IPS-NIHi7 (cell line): ENCODE measurements at regions not wholly inside any gene's neighbourhood (a gene's known extent, or its start where the extent isn't known, plus 50 kb on each side); places are given as distances from the start of the nearest gene placed in this dataset.
"Not testable (repeated sequence)": the region's sequence is repeated elsewhere in the genome, so short reads cannot be mapped to it uniquely, and the experiment has no call there.

Experiments used
- DNase-seq: peaks from one replicate; pipeline ENCODE4 v3.0.0; 2012; ENCODE audit warnings: mixed read lengths; ENCODE audit errors: extremely low spot score

DNA sequence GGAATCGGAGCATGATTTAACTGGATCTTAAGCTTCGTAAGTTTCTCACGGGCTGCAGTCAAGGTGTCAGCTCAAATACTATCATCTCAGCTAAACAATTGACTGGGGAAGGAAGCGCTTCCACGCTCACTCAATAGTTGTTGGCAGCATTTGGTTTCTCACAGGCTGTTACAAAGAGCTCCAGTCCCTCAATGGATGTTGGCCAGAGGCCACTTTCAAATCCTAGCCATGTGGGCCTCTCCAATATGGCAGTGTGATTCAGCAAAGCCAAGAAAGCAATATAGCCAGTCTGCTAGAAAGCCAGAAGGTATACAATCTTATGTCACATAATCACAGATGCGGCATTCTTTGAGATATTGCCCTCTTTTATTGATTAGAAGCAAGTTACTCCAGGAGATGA lies 98.3 kb upstream of the PHACTR1 start:
- no peak for DNase-seq

GRCh38 chr6:12621754-12622153 lies 94.8 kb upstream of the PHACTR1 start:
- DNase-seq: no peak

DNA sequence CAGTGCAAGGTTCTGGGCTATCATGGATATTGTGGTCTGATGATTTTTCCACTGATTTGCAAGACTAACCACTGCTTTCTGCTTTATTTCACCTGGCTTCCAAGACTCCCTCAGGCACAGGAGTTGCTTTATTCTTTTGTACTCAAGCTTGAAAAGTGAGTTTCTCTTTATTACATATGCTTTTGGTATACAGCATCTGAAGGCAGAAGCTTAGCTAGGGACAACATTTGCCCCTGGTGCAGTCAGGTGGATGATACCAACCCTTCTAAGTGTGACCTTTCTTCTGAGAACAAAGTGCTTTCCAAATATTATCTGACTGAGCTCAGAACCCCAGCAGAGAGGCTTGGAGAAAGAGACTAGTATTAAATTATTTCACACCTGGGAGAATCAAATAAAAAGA lies 94.0 kb upstream of the PHACTR1 start:
- DNase-seq: no peak

GRCh38 chr6:12624142-12624837 lies 92.3 kb upstream of the PHACTR1 start:
- no peak for DNase-seq

- no peak for DNase-seq
Measured at GRCh38 chr6:12627053-12627452, 89.5 kb upstream of the PHACTR1 start.

DNA sequence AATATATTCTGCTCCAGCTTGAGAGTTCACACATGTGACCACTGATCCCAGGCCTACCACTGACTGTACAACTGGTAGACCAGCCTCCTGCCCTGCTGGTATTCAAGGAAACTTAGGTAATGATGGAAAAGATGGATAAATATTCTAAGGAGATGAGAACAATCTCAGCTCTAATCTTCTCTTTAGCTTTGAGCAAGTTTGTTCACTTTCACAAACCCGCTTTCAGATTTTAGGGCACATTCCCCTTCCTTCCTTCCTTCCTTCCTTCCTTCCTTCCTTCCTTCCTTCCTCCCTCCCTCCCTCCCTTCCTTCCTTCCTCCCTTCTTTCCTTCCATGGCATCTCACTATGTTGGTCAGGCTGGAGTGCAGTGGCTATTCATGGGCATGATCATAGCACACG lies 88.2 kb upstream of the PHACTR1 start:
- DNase-seq: no peak

- not testable (repeated sequence) for DNase-seq
Measured at GRCh38 chr6:12633746-12634145, 82.8 kb upstream of the PHACTR1 start.

DNA sequence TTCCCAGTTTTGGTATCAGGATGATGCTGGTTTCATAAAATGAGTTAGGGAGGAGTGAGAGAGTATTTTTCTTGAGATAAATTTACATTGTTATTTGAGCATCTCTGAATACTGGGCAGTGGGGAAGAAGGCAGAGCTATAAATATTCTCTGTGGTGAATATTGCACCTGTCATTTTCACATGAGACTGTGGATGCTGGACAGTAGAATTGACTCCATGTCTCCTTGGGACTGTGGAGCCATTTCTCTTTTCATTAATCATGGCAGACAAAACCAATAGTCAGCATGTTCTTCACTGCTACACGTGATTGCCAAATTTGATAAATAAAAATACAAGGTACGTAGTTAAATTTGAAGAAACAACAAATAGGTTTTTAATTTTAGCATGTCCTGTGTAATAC lies 81.2 kb upstream of the PHACTR1 start:
- DNase-seq: no peak

DNA sequence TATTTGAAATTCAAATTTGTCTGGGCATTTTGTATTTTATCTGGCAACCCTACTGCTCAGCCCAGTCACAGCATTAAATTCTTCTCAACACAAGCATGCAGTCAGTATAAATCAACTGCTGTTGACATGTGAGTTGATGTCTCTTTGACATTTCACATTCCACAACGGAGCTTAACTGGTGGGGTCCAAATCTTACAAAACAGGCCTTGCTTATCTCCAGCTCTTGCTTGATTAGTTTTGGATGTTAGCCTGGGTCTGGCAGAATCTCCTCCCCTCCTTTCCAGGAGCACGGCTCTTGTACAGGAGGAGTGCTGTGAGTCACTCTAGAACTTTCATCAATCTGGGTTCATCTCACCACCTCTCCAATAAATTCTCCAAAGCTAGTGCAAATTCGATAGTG lies 80.8 kb upstream of the PHACTR1 start:
- no peak for DNase-seq

GRCh38 chr6:12636336-12636735 lies 80.2 kb upstream of the PHACTR1 start:
- DNase-seq: no peak

DNA sequence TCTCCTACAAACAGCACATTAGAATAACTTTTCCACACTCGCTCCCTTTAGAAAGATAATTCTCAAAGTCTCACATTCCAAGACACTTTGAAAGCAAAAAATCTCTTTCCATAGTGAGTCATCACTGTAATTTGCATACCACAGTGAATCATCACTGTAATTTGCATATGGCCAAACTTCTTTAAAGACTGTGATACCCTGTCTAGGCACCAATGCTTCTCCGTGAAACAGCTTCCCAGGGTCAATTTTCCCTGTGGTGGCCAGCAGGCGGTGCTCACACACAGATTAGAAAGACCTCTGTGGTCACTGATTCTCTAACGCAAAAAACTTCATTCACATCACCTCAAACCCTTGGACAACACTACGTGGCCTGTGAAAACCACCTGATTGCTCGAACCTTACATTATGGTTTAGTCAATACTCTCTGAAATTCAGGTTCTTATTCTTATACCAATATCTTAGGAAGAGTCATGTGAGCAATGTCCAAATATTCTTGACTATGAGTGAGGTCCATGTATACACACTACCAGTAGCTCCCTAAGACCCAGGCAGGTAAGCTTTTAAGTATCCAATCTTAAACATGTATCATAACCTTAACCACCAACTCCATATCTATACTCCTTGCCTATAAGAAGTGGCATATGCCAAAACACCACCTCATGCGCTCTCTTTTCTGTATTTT lies 78.5 kb upstream of the PHACTR1 start:
- peak; percentile 67 for DNase-seq

DNA sequence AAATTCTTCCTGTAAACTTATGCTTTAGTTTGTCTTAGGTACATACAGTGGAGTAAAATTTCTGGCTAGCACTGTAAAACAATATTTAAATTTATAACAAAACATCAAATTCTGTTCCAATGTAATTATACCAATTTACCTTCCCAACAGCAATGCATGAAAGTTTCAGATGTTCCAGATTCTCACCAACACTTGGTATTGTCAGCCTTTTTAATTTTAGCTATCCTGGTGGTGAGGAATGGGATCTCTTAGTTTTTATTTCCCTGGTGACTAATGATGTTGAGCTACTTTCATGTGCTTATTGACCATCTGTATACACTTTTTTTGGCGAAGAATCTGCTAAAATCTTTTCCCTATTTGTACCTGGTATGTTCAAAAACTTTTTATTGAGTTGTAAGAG lies 76.1 kb upstream of the PHACTR1 start:
- DNase-seq: no peak

GRCh38 chr6:12641785-12642184 lies 74.8 kb upstream of the PHACTR1 start:
- not testable (repeated sequence) for DNase-seq

- no peak for DNase-seq
Measured at GRCh38 chr6:12645941-12646340, 70.6 kb upstream of the PHACTR1 start.

DNA sequence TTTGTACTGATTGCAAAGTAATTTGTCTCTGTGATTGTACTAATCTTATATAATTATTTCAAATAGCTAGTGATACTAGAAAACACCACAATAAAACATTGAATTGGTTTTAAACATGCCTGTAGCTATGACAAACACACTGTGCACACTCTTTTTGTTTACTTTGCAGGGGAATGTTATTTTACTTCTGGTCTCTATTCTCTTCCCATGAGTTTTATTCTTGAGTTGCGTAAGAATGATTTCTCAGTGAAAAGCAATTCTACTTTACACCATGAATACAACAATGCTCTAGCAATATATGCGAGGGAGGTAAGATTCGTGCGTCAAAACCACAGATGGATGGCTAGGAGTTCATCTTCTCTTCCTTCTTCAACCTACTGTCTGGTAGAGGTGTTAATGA lies 68.4 kb upstream of the PHACTR1 start:
- no peak for DNase-seq

DNA sequence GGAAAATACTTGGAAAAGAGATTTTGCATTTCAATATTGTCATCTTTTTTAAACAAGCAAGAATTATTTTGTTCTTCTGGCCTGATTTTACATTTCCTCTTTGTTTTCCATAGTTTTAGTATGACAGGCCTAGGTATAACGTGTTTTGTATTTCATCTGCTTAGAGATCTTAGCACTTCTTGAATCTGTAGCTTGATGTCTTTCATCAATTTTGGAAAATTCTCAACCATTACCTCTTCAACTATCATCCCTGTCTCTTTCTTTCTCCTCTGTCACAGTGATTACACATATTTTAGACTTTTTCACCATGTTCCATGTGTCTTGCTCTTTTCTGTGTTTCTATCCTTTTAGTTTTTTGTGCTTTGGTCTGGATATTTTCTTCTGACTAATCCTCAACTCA lies 67.2 kb upstream of the PHACTR1 start:
- DNase-seq: no peak

GRCh38 chr6:12653486-12653885 lies 63.1 kb upstream of the PHACTR1 start:
- no peak for DNase-seq

- no peak for DNase-seq
Measured at GRCh38 chr6:12654107-12654506, 62.5 kb upstream of the PHACTR1 start.

DNA sequence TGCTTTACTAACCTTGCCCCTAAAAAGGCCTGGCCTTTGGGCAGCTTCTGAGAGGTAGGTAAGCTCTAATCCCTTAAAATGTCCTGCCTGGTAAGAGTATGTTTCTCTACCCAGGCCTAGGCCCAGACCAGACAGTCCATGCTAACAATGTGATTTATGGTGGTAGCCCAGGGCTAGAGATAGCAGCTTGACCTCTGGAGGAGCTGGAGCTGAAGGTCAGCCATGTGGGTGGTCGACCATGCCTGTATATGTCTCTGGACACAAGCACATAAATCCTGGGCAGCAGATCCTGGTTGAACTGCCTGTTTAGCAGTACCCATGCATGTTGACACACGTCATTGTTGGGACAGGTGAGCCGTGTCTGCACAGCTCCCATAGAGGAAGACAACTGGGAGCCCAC lies 62.1 kb upstream of the PHACTR1 start:
- DNase-seq: no peak

- no peak for DNase-seq
Measured at GRCh38 chr6:12656906-12657305, 59.7 kb upstream of the PHACTR1 start.

DNA sequence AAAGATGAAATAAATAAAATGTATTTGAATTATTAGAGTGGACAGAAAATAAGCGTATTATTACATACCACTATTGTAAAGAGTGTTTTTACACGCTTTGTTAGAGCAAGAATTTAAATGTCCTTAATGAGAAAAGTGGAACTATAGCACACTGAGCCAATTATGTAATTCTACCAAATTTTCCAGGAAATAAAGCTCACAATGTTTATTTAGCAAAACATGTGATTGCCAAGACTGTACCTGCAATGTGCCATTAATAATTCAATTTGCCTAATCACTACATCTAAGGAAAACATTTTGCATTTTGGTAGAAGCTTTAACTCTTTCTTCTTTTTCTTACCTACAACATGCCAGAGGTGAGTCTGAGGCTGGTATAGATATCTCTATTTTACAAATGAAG lies 58.7 kb upstream of the PHACTR1 start:
- no peak for DNase-seq

GRCh38 chr6:12661432-12662089 lies 55.0 kb upstream of the PHACTR1 start:
- DNase-seq: no peak
